C4-2B (cell line): ENCODE measurements at regions not wholly inside any gene's neighbourhood (a gene's known extent, or its start where the extent isn't known, plus 50 kb on each side); places are given as distances from the start of the nearest gene placed in this dataset.

Source experiments
- ZFX ChIP-seq: fragments of 450-650 bp; IDR thresholded peaks from 2 replicates; pipeline ENCODE4 v1.6.1; 2017
- TF ChIP-seq, protein P1 (sequence below): fragments of 450-650 bp; conservative IDR thresholded peaks from 2 replicates; pipeline ENCODE4 v1.5.1; 2017; ENCODE audit warnings: mild to moderate bottlenecking

DNA sequence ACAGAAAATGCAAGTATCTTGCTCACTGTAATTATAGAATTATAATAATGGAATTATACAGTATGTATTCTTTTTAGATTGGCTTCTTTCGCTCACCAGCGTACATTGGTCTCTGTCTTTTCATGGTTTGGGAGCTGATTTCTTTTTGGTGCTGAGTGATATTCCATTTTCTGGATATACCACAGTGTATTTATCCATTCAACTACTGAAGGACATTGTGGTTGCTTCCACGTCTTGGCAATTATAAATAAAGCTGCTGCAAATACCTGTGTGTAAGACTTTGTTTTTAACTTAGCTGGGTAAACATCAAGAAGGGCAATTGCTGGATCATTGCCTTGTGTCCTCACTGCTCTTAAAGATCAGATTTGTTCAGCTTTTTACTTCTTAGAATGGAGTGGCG lies 55.3 kb downstream of the SEPTIN7 start:
- no peak for TF ChIP-seq ZFX
- TF ChIP-seq, protein P1, sequence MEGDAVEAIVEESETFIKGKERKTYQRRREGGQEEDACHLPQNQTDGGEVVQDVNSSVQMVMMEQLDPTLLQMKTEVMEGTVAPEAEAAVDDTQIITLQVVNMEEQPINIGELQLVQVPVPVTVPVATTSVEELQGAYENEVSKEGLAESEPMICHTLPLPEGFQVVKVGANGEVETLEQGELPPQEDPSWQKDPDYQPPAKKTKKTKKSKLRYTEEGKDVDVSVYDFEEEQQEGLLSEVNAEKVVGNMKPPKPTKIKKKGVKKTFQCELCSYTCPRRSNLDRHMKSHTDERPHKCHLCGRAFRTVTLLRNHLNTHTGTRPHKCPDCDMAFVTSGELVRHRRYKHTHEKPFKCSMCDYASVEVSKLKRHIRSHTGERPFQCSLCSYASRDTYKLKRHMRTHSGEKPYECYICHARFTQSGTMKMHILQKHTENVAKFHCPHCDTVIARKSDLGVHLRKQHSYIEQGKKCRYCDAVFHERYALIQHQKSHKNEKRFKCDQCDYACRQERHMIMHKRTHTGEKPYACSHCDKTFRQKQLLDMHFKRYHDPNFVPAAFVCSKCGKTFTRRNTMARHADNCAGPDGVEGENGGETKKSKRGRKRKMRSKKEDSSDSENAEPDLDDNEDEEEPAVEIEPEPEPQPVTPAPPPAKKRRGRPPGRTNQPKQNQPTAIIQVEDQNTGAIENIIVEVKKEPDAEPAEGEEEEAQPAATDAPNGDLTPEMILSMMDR, result no peak
